AG09309 (cell line): ENCODE measurements at regions not wholly inside any gene's neighbourhood (a gene's known extent, or its start where the extent isn't known, plus 50 kb on each side); places are given as distances from the start of the nearest gene placed in this dataset.

Experiments used
- DNase-seq: peaks from one replicate; pipeline ENCODE4 v3.0.0-alpha.2; 2010; ENCODE audit warnings: low read depth
- H3K4me3 ChIP-seq: 2 replicates; pipeline ENCODE4 v1.5.1; 2011; ENCODE audit warnings: mild to moderate bottlenecking, low read depth, low read length, moderate library complexity; ENCODE audit not compliant: control insufficient read depth
- CTCF ChIP-seq: IDR thresholded peaks from 2 replicates; pipeline ENCODE4 v1.5.1; 2011; ENCODE audit warnings: mild to moderate bottlenecking, low read depth, low read length, inconsistent platforms; ENCODE audit not compliant: insufficient read depth, control insufficient read depth; ENCODE audit errors: missing control alignments

GRCh38 chr2:181806039-181806392, 85.5 kb upstream of the ITPRID2 start:
- H3K4me3 ChIP-seq = no peak overlapping the region
- no peak for DNase-seq
- no peak for TF ChIP-seq CTCF

DNA sequence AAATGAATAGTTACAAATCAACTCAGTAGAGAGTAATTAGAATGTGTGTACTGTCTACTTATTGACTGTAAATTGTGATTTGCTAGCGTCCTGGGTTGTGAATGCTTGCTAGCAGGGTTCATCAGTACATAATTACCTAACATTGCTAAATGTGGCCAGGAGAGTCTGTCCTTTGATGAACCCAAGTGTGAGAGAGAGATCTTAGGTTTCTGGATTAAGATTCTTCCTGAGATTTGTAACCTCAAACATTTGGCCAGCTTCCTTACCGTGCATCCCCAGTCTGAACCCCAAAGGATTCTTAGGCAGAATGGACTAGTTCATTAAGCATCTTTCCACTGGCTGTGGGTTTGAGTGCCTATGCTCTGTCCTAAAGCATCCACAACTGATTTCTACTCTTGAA, 84.0 kb upstream of the ITPRID2 start:
- DNase-seq = no peak
- TF ChIP-seq CTCF = no peak

GRCh38 chr2:181810823-181811695, 80.5 kb upstream of the ITPRID2 start:
- H3K4me3 ChIP-seq = no peak overlapping the region
- DNase-seq = peak; percentile 59

More for the DNA sequence above, 84.0 kb upstream of the ITPRID2 start:
- no peak overlapping the region for H3K4me3 ChIP-seq

GRCh38 chr2:181812106-181812743, 79.3 kb upstream of the ITPRID2 start:
- DNase-seq = no peak
- TF ChIP-seq CTCF = no peak
- no peak overlapping the region for H3K4me3 ChIP-seq

More at GRCh38 chr2:181810823-181811695, 80.5 kb upstream of the ITPRID2 start:
- no peak for TF ChIP-seq CTCF

DNA sequence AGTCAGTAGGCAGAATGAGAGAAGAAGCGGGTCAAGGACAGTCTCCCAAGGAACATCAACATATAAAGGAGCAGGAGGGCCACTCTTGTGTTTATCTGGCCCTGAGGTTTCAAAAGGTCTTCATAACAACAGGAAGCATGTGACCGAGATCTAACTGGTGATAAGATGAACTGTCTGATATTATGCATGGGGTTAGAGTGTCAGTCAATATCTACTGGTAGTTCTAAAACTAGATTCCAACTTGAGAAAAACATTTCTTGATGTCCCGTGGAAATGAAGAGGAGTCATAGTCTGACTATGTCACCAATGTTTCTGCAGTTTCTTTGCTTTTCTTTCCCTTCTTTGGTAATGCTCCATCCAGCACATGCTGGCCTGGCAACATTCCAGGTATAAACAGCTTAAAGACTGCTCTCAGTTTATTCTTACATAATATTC, 77.5 kb upstream of the ITPRID2 start:
- DNase-seq = no peak
- no peak overlapping the region for H3K4me3 ChIP-seq
- no peak for TF ChIP-seq CTCF

- no peak overlapping the region for H3K4me3 ChIP-seq
- TF ChIP-seq CTCF = no peak
- DNase-seq = no peak
Measured at GRCh38 chr2:181817509-181817908, 74.0 kb upstream of the ITPRID2 start.
